ENCODE measurements at regions not wholly inside any gene's neighbourhood (a gene's known extent, or its start where the extent isn't known, plus 50 kb on each side); places are given as distances from the start of the nearest gene placed in this dataset.

- TF ChIP-seq EZH2 (IDR thresholded peaks at IDR 0.05; ENCODE audit: borderline replicate concordance) (no peak), CTCF (IDR thresholded peaks at IDR 0.05; ENCODE audit: poor library complexity) (no peak), EZH2phosphoT487 (IDR thresholded peaks at IDR 0.05; ENCODE audit: low read depth, severe bottlenecking, unreplicated experiment) (no peak)
Measured at GRCh38 chr5:90306613-90307012, 102.9 kb downstream of the CETN3 start.
